GM04504 (cell line): ENCODE measurements at regions not wholly inside any gene's neighbourhood (a gene's known extent, or its start where the extent isn't known, plus 50 kb on each side); places are given as distances from the start of the nearest gene placed in this dataset.

ENCODE experiments used
- DNase-seq: peaks from one replicate; pipeline ENCODE4 v3.0.0-alpha.2; 2012; ENCODE audit warnings: low read depth

GRCh38 chr13:107205318-107206104, 637.6 kb upstream of the ARGLU1 start:
- no peak for DNase-seq

- DNase-seq, result no peak
Measured at GRCh38 chr13:107203146-107203847, 635.4 kb upstream of the ARGLU1 start.

- DNase-seq, result no peak
Measured at GRCh38 chr13:107202371-107203023, 634.6 kb upstream of the ARGLU1 start.

GRCh38 chr13:107200491-107200890, 632.6 kb upstream of the ARGLU1 start:
- DNase-seq, result no peak

GRCh38 chr13:107192289-107192688, 624.4 kb upstream of the ARGLU1 start:
- no peak for DNase-seq

- no peak for DNase-seq
Measured at GRCh38 chr13:107190065-107190464, 622.1 kb upstream of the ARGLU1 start.

GRCh38 chr13:107185889-107186288, 618.0 kb upstream of the ARGLU1 start:
- no peak for DNase-seq

GRCh38 chr13:107170270-107170931, 602.5 kb upstream of the ARGLU1 start:
- DNase-seq, result no peak

GRCh38 chr13:107157271-107157670, 589.3 kb upstream of the ARGLU1 start:
- peak; percentile 22 for DNase-seq

GRCh38 chr13:107144432-107144831, 576.5 kb upstream of the ARGLU1 start:
- no peak for DNase-seq

GRCh38 chr13:107141767-107142166, 573.8 kb upstream of the ARGLU1 start:
- DNase-seq, result no peak

- no peak for DNase-seq
Measured at GRCh38 chr13:107139006-107139405, 571.1 kb upstream of the ARGLU1 start.

GRCh38 chr13:107138486-107138885, 570.5 kb upstream of the ARGLU1 start:
- no peak for DNase-seq

- DNase-seq, result no peak
Measured at GRCh38 chr13:107133950-107134349, 566.0 kb upstream of the ARGLU1 start.

GRCh38 chr13:107130566-107130965, 562.6 kb upstream of the ARGLU1 start:
- DNase-seq, result no peak

GRCh38 chr13:107124730-107125129, 556.8 kb upstream of the ARGLU1 start:
- DNase-seq, result no peak

- DNase-seq, result no peak
Measured at GRCh38 chr13:107124129-107124718, 556.3 kb upstream of the ARGLU1 start.

- no peak for DNase-seq
Measured at GRCh38 chr13:107121793-107122192, 553.9 kb upstream of the ARGLU1 start.

- DNase-seq, result no peak
Measured at GRCh38 chr13:107119989-107120881, 552.3 kb upstream of the ARGLU1 start.

- DNase-seq, result no peak
Measured at GRCh38 chr13:107118506-107118905, 550.6 kb upstream of the ARGLU1 start.
